IMR-90 (cell line): ENCODE measurements at regions not wholly inside any gene's neighbourhood (a gene's known extent, or its start where the extent isn't known, plus 50 kb on each side); places are given as distances from the start of the nearest gene placed in this dataset.
"Not testable (repeated sequence)": the region's sequence is repeated elsewhere in the genome, so short reads cannot be mapped to it uniquely, and the experiment has no call there.

ENCODE experiments used
- MAFK ChIP-seq: IDR thresholded peaks from 2 replicates; pipeline ENCODE4 v1.6.1; 2012; ENCODE audit warnings: low read depth, low read length, improper control_type of control experiment
- POLR2A ChIP-seq: IDR thresholded peaks from 2 replicates; pipeline ENCODE4 v1.6.1; 2012; ENCODE audit warnings: mild to moderate bottlenecking, low read depth, low read length
- RFX5 ChIP-seq: IDR thresholded peaks from 2 replicates; pipeline ENCODE4 v1.8.0; 2012; ENCODE audit warnings: low read depth, mild to moderate bottlenecking, low read length, moderate library complexity

GRCh38 chr22:15920941-15921340, 231.1 kb downstream of the POTEH start:
- TF ChIP-seq POLR2A, RFX5, MAFK: not testable (repeated sequence)
